GM23338 (cell line): ENCODE measurements at regions not wholly inside any gene's neighbourhood (a gene's known extent, or its start where the extent isn't known, plus 50 kb on each side); places are given as distances from the start of the nearest gene placed in this dataset.

Experiments used
- ATAC-seq: fragments of 200-7000 bp; cut with Tn5 transposase; 3 replicates; pipeline ENCODE4 v1.9.1; 2020
- DNase-seq: peaks from one replicate; pipeline ENCODE4 v3.0.0-alpha.2; 2015; ENCODE audit warnings: low spot score
- H2AFZ ChIP-seq: fragments of 200-600 bp; sonication (generic); 2 replicates; pipeline ENCODE4 v1.8.0; 2016; ENCODE audit warnings: antibody characterized with exemption, mild to moderate bottlenecking, moderate library complexity
- H3F3A ChIP-seq: fragments of 200-600 bp; sonication (generic); replicated peaks from 2 replicates; pipeline ENCODE4 v1.8.0; 2017; ENCODE audit warnings: antibody characterized with exemption, mixed run types, low read depth
- H3K27ac ChIP-seq: fragments of 200-600 bp; sonication (generic); 2 replicates; pipeline ENCODE4 v1.6.1; 2016; ENCODE audit warnings: low read depth
- H3K27me3 ChIP-seq: fragments of 200-600 bp; sonication (generic); 2 replicates; pipeline ENCODE4 v1.8.0; 2016; ENCODE audit warnings: mild to moderate bottlenecking, mixed run types, moderate library complexity; ENCODE audit not compliant: insufficient read depth
- H3K36me3 ChIP-seq: fragments of 200-600 bp; sonication (generic); 2 replicates; pipeline ENCODE4 v1.8.0; 2016; ENCODE audit warnings: mild to moderate bottlenecking; ENCODE audit not compliant: insufficient read depth
- H3K4me1 ChIP-seq: fragments of 200-600 bp; sonication (generic); 2 replicates; pipeline ENCODE4 v1.8.0; 2016; ENCODE audit warnings: mild to moderate bottlenecking, moderate library complexity; ENCODE audit not compliant: insufficient read depth
- H3K4me2 ChIP-seq: fragments of 200-600 bp; sonication (generic); 2 replicates; pipeline ENCODE4 v1.7.1; 2017; ENCODE audit warnings: mixed run types
- H3K4me3 ChIP-seq: fragments of 200-600 bp; sonication (generic); 2 replicates; pipeline ENCODE4 v1.6.1; 2016; ENCODE audit warnings: mixed run types
- H3K79me2 ChIP-seq: fragments of 200-600 bp; sonication (generic); replicated peaks from 2 replicates; pipeline ENCODE4 v1.8.0; 2017; ENCODE audit warnings: mild to moderate bottlenecking; ENCODE audit not compliant: insufficient read depth
- H3K9me2 ChIP-seq: fragments of 200-600 bp; sonication (generic); 2 replicates; pipeline ENCODE4 v1.8.0; 2017; ENCODE audit not compliant: insufficient read depth
- H4K20me1 ChIP-seq: fragments of 200-600 bp; sonication (generic); replicated peaks from 2 replicates; pipeline ENCODE4 v1.8.0; 2017; ENCODE audit warnings: mild to moderate bottlenecking; ENCODE audit not compliant: insufficient read depth
- H3K27ac Mint-ChIP-seq: 2 replicates; pipeline ENCODE4 v1.8.0; 2020; ENCODE audit warnings: inconsistent platforms, mild to moderate bottlenecking, moderate library complexity, mixed read lengths
- H3K27me3 Mint-ChIP-seq: 3 replicates; pipeline ENCODE4 v1.8.0; 2022; ENCODE audit warnings: low read depth, mild to moderate bottlenecking, moderate library complexity, mixed read lengths, inconsistent platforms; ENCODE audit not compliant: insufficient read depth, poor library complexity
- H3K36me3 Mint-ChIP-seq: 3 replicates; pipeline ENCODE4 v1.8.0; 2021; ENCODE audit warnings: low read depth, mild to moderate bottlenecking, inconsistent platforms, moderate library complexity, mixed read lengths
- H3K4me1 Mint-ChIP-seq: 3 replicates; pipeline ENCODE4 v1.8.0; 2020; ENCODE audit warnings: mild to moderate bottlenecking, inconsistent platforms, mixed read lengths
- H3K4me3 Mint-ChIP-seq: 3 replicates; pipeline ENCODE4 v1.8.0; 2021; ENCODE audit warnings: moderate library complexity, mild to moderate bottlenecking, inconsistent platforms, mixed read lengths
- H3K9me3 Mint-ChIP-seq: 3 replicates; pipeline ENCODE4 v1.8.0; 2020; ENCODE audit warnings: moderate library complexity, mild to moderate bottlenecking, inconsistent platforms, mixed read lengths
- CREB1 ChIP-seq: fragments of 250-450 bp; sonication (Bioruptor Pico); IDR thresholded peaks from 2 replicates; pipeline ENCODE4 v1.5.0; 2020; ENCODE audit warnings: low read depth, mild to moderate bottlenecking, moderate library complexity
- CTCF ChIP-seq, 2 experiments: fragments of 200-600 bp in 1 of 2; sonication (generic) in 1 of 2; conservative IDR thresholded peaks; 2 replicates each; pipeline versions ENCODE4 v1.5.1 to v1.6.1; 2016 to 2017; ENCODE audit warnings: antibody characterized with exemption in 2 of 2, low read depth in 2 of 2, mild to moderate bottlenecking in 2 of 2, moderate library complexity in 1 of 2
- ETS1 ChIP-seq: IDR thresholded peaks from 2 replicates; pipeline ENCODE4 v1.6.1; 2016; ENCODE audit warnings: antibody characterized with exemption
- EZH2 ChIP-seq: fragments of 200-600 bp; sonication (generic); IDR thresholded peaks from one replicate; pipeline ENCODE4 v1.8.0; 2017; ENCODE audit warnings: antibody characterized with exemption, mild to moderate bottlenecking, low read depth; ENCODE audit not compliant: unreplicated experiment
- EZH2phosphoT487 ChIP-seq: fragments of 200-600 bp; sonication (generic); IDR thresholded peaks from one replicate; pipeline ENCODE4 v1.8.1; 2018; ENCODE audit warnings: antibody characterized with exemption; ENCODE audit not compliant: unreplicated experiment
- JUNB ChIP-seq: IDR thresholded peaks from one replicate; pipeline ENCODE4 v1.6.1; 2016; ENCODE audit warnings: antibody characterized with exemption; ENCODE audit not compliant: unreplicated experiment
- NANOG ChIP-seq: IDR thresholded peaks from 2 replicates; pipeline ENCODE4 v1.6.1; 2016; ENCODE audit warnings: antibody characterized with exemption, borderline replicate concordance
- POLR2AphosphoS5 ChIP-seq: IDR thresholded peaks from 2 replicates; pipeline ENCODE4 v1.6.1; 2016; ENCODE audit warnings: antibody characterized with exemption, low read depth
- REST ChIP-seq: IDR thresholded peaks from one replicate; pipeline ENCODE4 v1.6.1; 2018; ENCODE audit warnings: antibody characterized with exemption; ENCODE audit not compliant: unreplicated experiment
- STAT1 ChIP-seq: IDR thresholded peaks from one replicate; pipeline ENCODE4 v1.6.1; 2016; ENCODE audit warnings: antibody characterized with exemption; ENCODE audit not compliant: unreplicated experiment
- ZNF114 ChIP-seq: fragments of 250-450 bp; sonication (Bioruptor Pico); IDR thresholded peaks from 2 replicates; pipeline ENCODE4 v1.5.0; 2020; ENCODE audit warnings: mild to moderate bottlenecking, moderate library complexity
- ZNF331 ChIP-seq: fragments of 250-450 bp; sonication (Bioruptor Pico); IDR thresholded peaks from 2 replicates; pipeline ENCODE4 v1.5.0; 2020; ENCODE audit warnings: low read depth, mild to moderate bottlenecking, moderate library complexity
- ZNF462 ChIP-seq: fragments of 250-450 bp; sonication (Bioruptor Pico); IDR thresholded peaks from 2 replicates; pipeline ENCODE4 v1.5.0; 2020; ENCODE audit warnings: mild to moderate bottlenecking, moderate library complexity

- H3K27ac Mint-ChIP-seq, result no peak overlapping the region
- Histone ChIP-seq H3K27ac (no peak overlapping the region), H3K36me3 (peaks cover 11% of the 10 kb centered on the region; the same call in 1 of the 2 replicates), H3K4me2 (no peak overlapping the region), H3F3A (no peaks in the 10 kb centered on the region), H3K79me2 (no peaks in the 10 kb centered on the region), H3K4me3 (no peak overlapping the region), H3K4me1 (peaks cover 8% of the 10 kb centered on the region), H4K20me1 (no peaks in the 10 kb centered on the region), H3K27me3 (no peaks in the 10 kb centered on the region), H3K9me2 (no peaks in the 10 kb centered on the region), H2AFZ (no peak overlapping the region)
- TF ChIP-seq EZH2 (no peak), ZNF114 (CRISPR knock-in tag) (no peak), JUNB (no peak), POLR2AphosphoS5 (no peak), STAT1 (no peak), ZNF331 (CRISPR knock-in tag) (no peak), CTCF (conservative IDR thresholded peaks at IDR 0.05; ENCODE audit: low read depth in 2 of 2) (no peak), EZH2phosphoT487 (no peak), NANOG (no peak), REST (no peak), CREB1 (CRISPR knock-in tag) (no peak), ETS1 (no peak), ZNF462 (CRISPR knock-in tag) (no peak)
- H3K4me1 Mint-ChIP-seq, result peaks cover 8% of the 10 kb centered on the region
- ATAC-seq, result no peak
- peaks cover 15% of the 10 kb centered on the region for H3K27me3 Mint-ChIP-seq
- no peak for DNase-seq
- H3K9me3 Mint-ChIP-seq, result peaks cover 54% of the 10 kb centered on the region
- H3K4me3 Mint-ChIP-seq, result no peak overlapping the region
- H3K36me3 Mint-ChIP-seq, result peaks cover 45% of the 10 kb centered on the region
Observed at GRCh38 chr17:77707546-77707945, 251.0 kb upstream of the TNRC6C start.
